Occipital lobe (tissue), 1 donor: ENCODE measurements at regions not wholly inside any gene's neighbourhood (a gene's known extent, or its start where the extent isn't known, plus 50 kb on each side); places are given as distances from the start of the nearest gene placed in this dataset.
"Not testable (repeated sequence)": the region's sequence is repeated elsewhere in the genome, so short reads cannot be mapped to it uniquely, and the experiment has no call there.

Source experiments
- DNase-seq: peaks from one replicate; lab custom pipeline; 2025; lab: John Stamatoyannopoulos, UW

GRCh38 chr18:10343778-10344177, 110.7 kb upstream of the APCDD1 start:
- DNase-seq, result no peak

GRCh38 chr18:10346749-10347415, 107.6 kb upstream of the APCDD1 start:
- DNase-seq, result no peak

GRCh38 chr18:10349561-10349960, 104.9 kb upstream of the APCDD1 start:
- no peak for DNase-seq

- no peak for DNase-seq
These were observed 103.8 kb upstream of the APCDD1 start for GRCh38 chr18:10350661-10351060.

- DNase-seq, result no peak
These were observed 103.1 kb upstream of the APCDD1 start for GRCh38 chr18:10351219-10351818.

GRCh38 chr18:10351858-10352257, 102.6 kb upstream of the APCDD1 start:
- no peak for DNase-seq

GRCh38 chr18:10352671-10353070, 101.8 kb upstream of the APCDD1 start:
- DNase-seq, result no peak

GRCh38 chr18:10353791-10354190, 100.6 kb upstream of the APCDD1 start:
- no peak for DNase-seq

- no peak for DNase-seq
These were observed 100.1 kb upstream of the APCDD1 start for GRCh38 chr18:10354241-10354811.

GRCh38 chr18:10354890-10355289, 99.5 kb upstream of the APCDD1 start:
- DNase-seq, result no peak

GRCh38 chr18:10356999-10357398, 97.4 kb upstream of the APCDD1 start:
- not testable (repeated sequence) for DNase-seq

- no peak for DNase-seq
These were observed 92.8 kb upstream of the APCDD1 start for GRCh38 chr18:10361660-10362059.

- DNase-seq, result no peak
These were observed 89.4 kb upstream of the APCDD1 start for GRCh38 chr18:10365021-10365500.

- no peak for DNase-seq
These were observed 88.5 kb upstream of the APCDD1 start for GRCh38 chr18:10365901-10366300.

GRCh38 chr18:10367836-10368235, 86.6 kb upstream of the APCDD1 start:
- no peak for DNase-seq

GRCh38 chr18:10368456-10369453, 85.7 kb upstream of the APCDD1 start:
- DNase-seq, result no peak

- DNase-seq, result no peak
These were observed 83.7 kb upstream of the APCDD1 start for GRCh38 chr18:10370716-10371115.

- DNase-seq, result no peak
These were observed 83.3 kb upstream of the APCDD1 start for GRCh38 chr18:10371165-10371564.

- no peak for DNase-seq
These were observed 80.2 kb upstream of the APCDD1 start for GRCh38 chr18:10374195-10374594.

- DNase-seq, result no peak
These were observed 79.7 kb upstream of the APCDD1 start for GRCh38 chr18:10374636-10375293.

GRCh38 chr18:10376731-10377130, 77.7 kb upstream of the APCDD1 start:
- no peak for DNase-seq
